GM23338 (cell line): ENCODE measurements at regions not wholly inside any gene's neighbourhood (a gene's known extent, or its start where the extent isn't known, plus 50 kb on each side); places are given as distances from the start of the nearest gene placed in this dataset.
A peak's percentile ranks its signal among the peaks of the same experiment; 100 is the strongest.

Source experiments
- ATAC-seq: fragments of 200-7000 bp; cut with Tn5 transposase; 3 replicates; pipeline ENCODE4 v1.9.1; 2020
- DNase-seq: peaks from one replicate; pipeline ENCODE4 v3.0.0-alpha.2; 2015; ENCODE audit warnings: low spot score
- H2AFZ ChIP-seq: fragments of 200-600 bp; sonication (generic); 2 replicates; pipeline ENCODE4 v1.8.0; 2016; ENCODE audit warnings: antibody characterized with exemption, mild to moderate bottlenecking, moderate library complexity
- H3F3A ChIP-seq: fragments of 200-600 bp; sonication (generic); replicated peaks from 2 replicates; pipeline ENCODE4 v1.8.0; 2017; ENCODE audit warnings: antibody characterized with exemption, mixed run types, low read depth
- H3K27ac ChIP-seq: fragments of 200-600 bp; sonication (generic); 2 replicates; pipeline ENCODE4 v1.6.1; 2016; ENCODE audit warnings: low read depth
- H3K27me3 ChIP-seq: fragments of 200-600 bp; sonication (generic); 2 replicates; pipeline ENCODE4 v1.8.0; 2016; ENCODE audit warnings: mild to moderate bottlenecking, mixed run types, moderate library complexity; ENCODE audit not compliant: insufficient read depth
- H3K36me3 ChIP-seq: fragments of 200-600 bp; sonication (generic); 2 replicates; pipeline ENCODE4 v1.8.0; 2016; ENCODE audit warnings: mild to moderate bottlenecking; ENCODE audit not compliant: insufficient read depth
- H3K4me1 ChIP-seq: fragments of 200-600 bp; sonication (generic); 2 replicates; pipeline ENCODE4 v1.8.0; 2016; ENCODE audit warnings: mild to moderate bottlenecking, moderate library complexity; ENCODE audit not compliant: insufficient read depth
- H3K4me2 ChIP-seq: fragments of 200-600 bp; sonication (generic); 2 replicates; pipeline ENCODE4 v1.7.1; 2017; ENCODE audit warnings: mixed run types
- H3K4me3 ChIP-seq: fragments of 200-600 bp; sonication (generic); 2 replicates; pipeline ENCODE4 v1.6.1; 2016; ENCODE audit warnings: mixed run types
- H3K79me2 ChIP-seq: fragments of 200-600 bp; sonication (generic); replicated peaks from 2 replicates; pipeline ENCODE4 v1.8.0; 2017; ENCODE audit warnings: mild to moderate bottlenecking; ENCODE audit not compliant: insufficient read depth
- H3K9me2 ChIP-seq: fragments of 200-600 bp; sonication (generic); 2 replicates; pipeline ENCODE4 v1.8.0; 2017; ENCODE audit not compliant: insufficient read depth
- H4K20me1 ChIP-seq: fragments of 200-600 bp; sonication (generic); replicated peaks from 2 replicates; pipeline ENCODE4 v1.8.0; 2017; ENCODE audit warnings: mild to moderate bottlenecking; ENCODE audit not compliant: insufficient read depth
- H3K27ac Mint-ChIP-seq: 2 replicates; pipeline ENCODE4 v1.8.0; 2020; ENCODE audit warnings: inconsistent platforms, mild to moderate bottlenecking, moderate library complexity, mixed read lengths
- H3K27me3 Mint-ChIP-seq: 3 replicates; pipeline ENCODE4 v1.8.0; 2022; ENCODE audit warnings: low read depth, mild to moderate bottlenecking, moderate library complexity, mixed read lengths, inconsistent platforms; ENCODE audit not compliant: insufficient read depth, poor library complexity
- H3K36me3 Mint-ChIP-seq: 3 replicates; pipeline ENCODE4 v1.8.0; 2021; ENCODE audit warnings: low read depth, mild to moderate bottlenecking, inconsistent platforms, moderate library complexity, mixed read lengths
- H3K4me1 Mint-ChIP-seq: 3 replicates; pipeline ENCODE4 v1.8.0; 2020; ENCODE audit warnings: mild to moderate bottlenecking, inconsistent platforms, mixed read lengths
- H3K4me3 Mint-ChIP-seq: 3 replicates; pipeline ENCODE4 v1.8.0; 2021; ENCODE audit warnings: moderate library complexity, mild to moderate bottlenecking, inconsistent platforms, mixed read lengths
- H3K9me3 Mint-ChIP-seq: 3 replicates; pipeline ENCODE4 v1.8.0; 2020; ENCODE audit warnings: moderate library complexity, mild to moderate bottlenecking, inconsistent platforms, mixed read lengths
- CREB1 ChIP-seq: fragments of 250-450 bp; sonication (Bioruptor Pico); IDR thresholded peaks from 2 replicates; pipeline ENCODE4 v1.5.0; 2020; ENCODE audit warnings: low read depth, mild to moderate bottlenecking, moderate library complexity
- CTCF ChIP-seq, 2 experiments: fragments of 200-600 bp in 1 of 2; sonication (generic) in 1 of 2; conservative IDR thresholded peaks; 2 replicates each; pipeline versions ENCODE4 v1.5.1 to v1.6.1; 2016 to 2017; ENCODE audit warnings: antibody characterized with exemption in 2 of 2, low read depth in 2 of 2, mild to moderate bottlenecking in 2 of 2, moderate library complexity in 1 of 2
- EZH2 ChIP-seq: fragments of 200-600 bp; sonication (generic); IDR thresholded peaks from one replicate; pipeline ENCODE4 v1.8.0; 2017; ENCODE audit warnings: antibody characterized with exemption, mild to moderate bottlenecking, low read depth; ENCODE audit not compliant: unreplicated experiment
- EZH2phosphoT487 ChIP-seq: fragments of 200-600 bp; sonication (generic); IDR thresholded peaks from one replicate; pipeline ENCODE4 v1.8.1; 2018; ENCODE audit warnings: antibody characterized with exemption; ENCODE audit not compliant: unreplicated experiment
- JUNB ChIP-seq: IDR thresholded peaks from one replicate; pipeline ENCODE4 v1.6.1; 2016; ENCODE audit warnings: antibody characterized with exemption; ENCODE audit not compliant: unreplicated experiment
- POLR2AphosphoS5 ChIP-seq: IDR thresholded peaks from 2 replicates; pipeline ENCODE4 v1.6.1; 2016; ENCODE audit warnings: antibody characterized with exemption, low read depth
- STAT1 ChIP-seq: IDR thresholded peaks from one replicate; pipeline ENCODE4 v1.6.1; 2016; ENCODE audit warnings: antibody characterized with exemption; ENCODE audit not compliant: unreplicated experiment
- ZNF331 ChIP-seq: fragments of 250-450 bp; sonication (Bioruptor Pico); IDR thresholded peaks from 2 replicates; pipeline ENCODE4 v1.5.0; 2020; ENCODE audit warnings: low read depth, mild to moderate bottlenecking, moderate library complexity
- TF ChIP-seq, protein P1 (sequence below): IDR thresholded peaks from 2 replicates; pipeline ENCODE4 v1.6.1; 2016; ENCODE audit warnings: antibody characterized with exemption
- TF ChIP-seq, protein P2 (sequence below): fragments of 250-450 bp; sonication (Bioruptor Pico); IDR thresholded peaks from 2 replicates; pipeline ENCODE4 v1.5.0; 2020; ENCODE audit warnings: mild to moderate bottlenecking, moderate library complexity

DNA sequence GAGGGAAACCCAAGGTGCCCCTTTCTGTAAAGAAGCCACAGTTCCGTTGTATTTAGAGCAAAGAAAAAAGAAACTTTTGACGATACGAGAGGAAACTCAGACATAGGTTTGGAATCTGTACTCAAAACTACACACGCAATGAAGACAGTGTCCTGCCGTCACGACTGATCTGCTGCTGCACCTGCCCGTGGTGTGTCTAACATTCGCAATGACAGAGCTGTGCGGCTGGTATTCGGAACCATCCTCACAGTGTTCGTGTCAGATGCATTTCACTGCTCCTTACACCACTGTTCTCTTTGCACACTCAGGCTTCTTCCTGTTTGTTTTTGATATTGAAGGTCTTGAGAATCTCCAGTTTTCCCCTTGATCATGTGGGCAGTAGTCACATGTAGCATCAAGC lies 84.8 kb downstream of the RTL6 start:
- Histone ChIP-seq H3K36me3 (no peaks in the 10 kb centered on the region), H3K9me2 (no peaks in the 10 kb centered on the region), H4K20me1 (no peaks in the 10 kb centered on the region), H3K4me3 (no peak overlapping the region), H3K27me3 (no peaks in the 10 kb centered on the region), H2AFZ (no peak overlapping the region), H3K4me1 (no peaks in the 10 kb centered on the region), H3K4me2 (no peak overlapping the region), H3F3A (no peaks in the 10 kb centered on the region), H3K79me2 (no peaks in the 10 kb centered on the region), H3K27ac (no peak overlapping the region)
- Mint-ChIP-seq H3K36me3 (no peaks in the 10 kb centered on the region), H3K9me3 (no peaks in the 10 kb centered on the region; the same call in 2 of the 3 replicates), H3K4me3 (no peak overlapping the region), H3K27ac (no peak overlapping the region), H3K27me3 (peaks cover 11% of the 10 kb centered on the region), H3K4me1 (peaks cover 3% of the 10 kb centered on the region; the same call in 1 of the 3 replicates)
- no peak for TF ChIP-seq EZH2phosphoT487
- TF ChIP-seq CREB1, result no peak
- TF ChIP-seq CTCF (conservative IDR thresholded peaks at IDR 0.05; ENCODE audit: low read depth in 2 of 2), result no peak
- TF ChIP-seq, protein P1, sequence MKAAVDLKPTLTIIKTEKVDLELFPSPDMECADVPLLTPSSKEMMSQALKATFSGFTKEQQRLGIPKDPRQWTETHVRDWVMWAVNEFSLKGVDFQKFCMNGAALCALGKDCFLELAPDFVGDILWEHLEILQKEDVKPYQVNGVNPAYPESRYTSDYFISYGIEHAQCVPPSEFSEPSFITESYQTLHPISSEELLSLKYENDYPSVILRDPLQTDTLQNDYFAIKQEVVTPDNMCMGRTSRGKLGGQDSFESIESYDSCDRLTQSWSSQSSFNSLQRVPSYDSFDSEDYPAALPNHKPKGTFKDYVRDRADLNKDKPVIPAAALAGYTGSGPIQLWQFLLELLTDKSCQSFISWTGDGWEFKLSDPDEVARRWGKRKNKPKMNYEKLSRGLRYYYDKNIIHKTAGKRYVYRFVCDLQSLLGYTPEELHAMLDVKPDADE, result no peak
- no peak for TF ChIP-seq ZNF331 (CRISPR knock-in tag)
- DNase-seq, result no peak
- ATAC-seq, result no peak

GRCh38 chr22:44412136-44412731 lies 85.8 kb downstream of the RTL6 start:
- Histone ChIP-seq H3K4me1 (no peaks in the 10 kb centered on the region), H3K9me2 (no peaks in the 10 kb centered on the region), H4K20me1 (no peaks in the 10 kb centered on the region), H3K36me3 (no peaks in the 10 kb centered on the region), H3K4me3 (no peak overlapping the region), H3K4me2 (no peak overlapping the region), H2AFZ (peak overlapping the region; percentile 52; the same call in 1 of the 2 replicates), H3K79me2 (no peaks in the 10 kb centered on the region), H3F3A (no peaks in the 10 kb centered on the region), H3K27ac (no peak overlapping the region), H3K27me3 (no peaks in the 10 kb centered on the region)
- DNase-seq (no peak), ATAC-seq (no peak; the same call in 2 of the 3 replicates)
- H3K4me3 Mint-ChIP-seq, result no peak overlapping the region
- peaks cover 3% of the 10 kb centered on the region for H3K4me1 Mint-ChIP-seq
- no peaks in the 10 kb centered on the region for H3K36me3 Mint-ChIP-seq
- peaks cover 15% of the 10 kb centered on the region for H3K27me3 Mint-ChIP-seq
- H3K27ac Mint-ChIP-seq, result no peak overlapping the region; the same call in 1 of the 2 replicates
- H3K9me3 Mint-ChIP-seq, result no peaks in the 10 kb centered on the region; the same call in 2 of the 3 replicates
- TF ChIP-seq, protein P2, sequence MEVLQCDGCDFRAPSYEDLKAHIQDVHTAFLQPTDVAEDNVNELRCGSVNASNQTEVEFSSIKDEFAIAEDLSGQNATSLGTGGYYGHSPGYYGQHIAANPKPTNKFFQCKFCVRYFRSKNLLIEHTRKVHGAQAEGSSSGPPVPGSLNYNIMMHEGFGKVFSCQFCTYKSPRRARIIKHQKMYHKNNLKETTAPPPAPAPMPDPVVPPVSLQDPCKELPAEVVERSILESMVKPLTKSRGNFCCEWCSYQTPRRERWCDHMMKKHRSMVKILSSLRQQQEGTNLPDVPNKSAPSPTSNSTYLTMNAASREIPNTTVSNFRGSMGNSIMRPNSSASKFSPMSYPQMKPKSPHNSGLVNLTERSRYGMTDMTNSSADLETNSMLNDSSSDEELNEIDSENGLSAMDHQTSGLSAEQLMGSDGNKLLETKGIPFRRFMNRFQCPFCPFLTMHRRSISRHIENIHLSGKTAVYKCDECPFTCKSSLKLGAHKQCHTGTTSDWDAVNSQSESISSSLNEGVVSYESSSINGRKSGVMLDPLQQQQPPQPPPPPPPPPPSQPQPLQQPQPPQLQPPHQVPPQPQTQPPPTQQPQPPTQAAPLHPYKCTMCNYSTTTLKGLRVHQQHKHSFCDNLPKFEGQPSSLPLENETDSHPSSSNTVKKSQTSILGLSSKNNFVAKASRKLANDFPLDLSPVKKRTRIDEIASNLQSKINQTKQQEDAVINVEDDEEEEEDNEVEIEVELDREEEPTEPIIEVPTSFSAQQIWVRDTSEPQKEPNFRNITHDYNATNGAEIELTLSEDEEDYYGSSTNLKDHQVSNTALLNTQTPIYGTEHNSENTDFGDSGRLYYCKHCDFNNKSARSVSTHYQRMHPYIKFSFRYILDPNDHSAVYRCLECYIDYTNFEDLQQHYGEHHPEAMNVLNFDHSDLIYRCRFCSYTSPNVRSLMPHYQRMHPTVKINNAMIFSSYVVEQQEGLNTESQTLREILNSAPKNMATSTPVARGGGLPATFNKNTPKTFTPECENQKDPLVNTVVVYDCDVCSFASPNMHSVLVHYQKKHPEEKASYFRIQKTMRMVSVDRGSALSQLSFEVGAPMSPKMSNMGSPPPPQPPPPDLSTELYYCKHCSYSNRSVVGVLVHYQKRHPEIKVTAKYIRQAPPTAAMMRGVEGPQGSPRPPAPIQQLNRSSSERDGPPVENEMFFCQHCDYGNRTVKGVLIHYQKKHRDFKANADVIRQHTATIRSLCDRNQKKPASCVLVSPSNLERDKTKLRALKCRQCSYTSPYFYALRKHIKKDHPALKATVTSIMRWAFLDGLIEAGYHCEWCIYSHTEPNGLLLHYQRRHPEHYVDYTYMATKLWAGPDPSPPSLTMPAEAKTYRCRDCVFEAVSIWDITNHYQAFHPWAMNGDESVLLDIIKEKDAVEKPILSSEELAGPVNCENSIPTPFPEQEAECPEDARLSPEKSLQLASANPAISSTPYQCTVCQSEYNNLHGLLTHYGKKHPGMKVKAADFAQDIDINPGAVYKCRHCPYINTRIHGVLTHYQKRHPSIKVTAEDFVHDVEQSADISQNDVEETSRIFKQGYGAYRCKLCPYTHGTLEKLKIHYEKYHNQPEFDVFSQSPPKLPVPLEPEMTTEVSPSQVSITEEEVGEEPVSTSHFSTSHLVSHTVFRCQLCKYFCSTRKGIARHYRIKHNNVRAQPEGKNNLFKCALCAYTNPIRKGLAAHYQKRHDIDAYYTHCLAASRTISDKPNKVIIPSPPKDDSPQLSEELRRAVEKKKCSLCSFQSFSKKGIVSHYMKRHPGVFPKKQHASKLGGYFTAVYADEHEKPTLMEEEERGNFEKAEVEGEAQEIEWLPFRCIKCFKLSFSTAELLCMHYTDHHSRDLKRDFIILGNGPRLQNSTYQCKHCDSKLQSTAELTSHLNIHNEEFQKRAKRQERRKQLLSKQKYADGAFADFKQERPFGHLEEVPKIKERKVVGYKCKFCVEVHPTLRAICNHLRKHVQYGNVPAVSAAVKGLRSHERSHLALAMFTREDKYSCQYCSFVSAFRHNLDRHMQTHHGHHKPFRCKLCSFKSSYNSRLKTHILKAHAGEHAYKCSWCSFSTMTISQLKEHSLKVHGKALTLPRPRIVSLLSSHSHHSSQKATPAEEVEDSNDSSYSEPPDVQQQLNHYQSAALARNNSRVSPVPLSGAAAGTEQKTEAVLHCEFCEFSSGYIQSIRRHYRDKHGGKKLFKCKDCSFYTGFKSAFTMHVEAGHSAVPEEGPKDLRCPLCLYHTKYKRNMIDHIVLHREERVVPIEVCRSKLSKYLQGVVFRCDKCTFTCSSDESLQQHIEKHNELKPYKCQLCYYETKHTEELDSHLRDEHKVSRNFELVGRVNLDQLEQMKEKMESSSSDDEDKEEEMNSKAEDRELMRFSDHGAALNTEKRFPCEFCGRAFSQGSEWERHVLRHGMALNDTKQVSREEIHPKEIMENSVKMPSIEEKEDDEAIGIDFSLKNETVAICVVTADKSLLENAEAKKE (CRISPR knock-in tag), result no peak
- TF ChIP-seq EZH2 (no peak), CREB1 (no peak), EZH2phosphoT487 (no peak), JUNB (no peak), ZNF331 (CRISPR knock-in tag) (no peak), POLR2AphosphoS5 (no peak), CTCF (conservative IDR thresholded peaks at IDR 0.05; ENCODE audit: low read depth in 2 of 2) (no peak), STAT1 (no peak)
